Fibroblast of skin of right quadriceps (primary cell): ENCODE measurements at regions not wholly inside any gene's neighbourhood (a gene's known extent, or its start where the extent isn't known, plus 50 kb on each side); places are given as distances from the start of the nearest gene placed in this dataset.

ENCODE experiments used
- DNase-seq: peaks from one replicate; pipeline ENCODE4 v3.0.0-alpha.2; 2013

- no peak for DNase-seq
These were observed 62.2 kb upstream of the TES start for GRCh38 chr7:116148108-116148507.

- peak; percentile 53 for DNase-seq
These were observed 61.7 kb upstream of the TES start for GRCh38 chr7:116148626-116149025.

- DNase-seq: no peak
These were observed 59.8 kb upstream of the TES start for GRCh38 chr7:116150588-116150987.

GRCh38 chr7:116152276-116152675, 58.1 kb upstream of the TES start:
- DNase-seq: no peak

DNA sequence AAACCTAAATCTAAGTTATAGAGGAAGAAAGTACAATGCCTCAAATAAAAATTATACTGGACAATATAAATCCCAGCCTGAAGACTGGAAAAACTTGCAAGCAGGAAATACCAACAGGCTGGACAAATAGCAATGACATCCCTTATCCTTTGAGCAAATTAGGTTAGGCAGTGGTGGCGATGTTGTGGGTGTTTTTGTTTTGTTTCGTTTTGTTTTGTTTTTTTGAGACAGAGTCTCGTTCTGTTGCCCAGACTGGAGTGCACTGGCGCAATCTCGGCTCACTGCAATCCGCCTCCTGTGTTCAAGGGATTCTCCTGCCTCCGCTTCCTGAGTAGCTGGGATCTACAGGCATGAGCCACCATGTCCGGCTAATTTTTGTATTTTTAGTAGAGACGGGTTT, 57.3 kb upstream of the TES start:
- DNase-seq: no peak

GRCh38 chr7:116159711-116160110, 50.6 kb upstream of the TES start:
- no peak for DNase-seq
